Skeletal muscle satellite cell (primary cell): ENCODE measurements at regions not wholly inside any gene's neighbourhood (a gene's known extent, or its start where the extent isn't known, plus 50 kb on each side); places are given as distances from the start of the nearest gene placed in this dataset.

Experiments used
- H3K27me3 ChIP-seq: 2 replicates; pipeline ENCODE4 v1.7.0; 2013; ENCODE audit warnings: low read length; ENCODE audit not compliant: control insufficient read depth, insufficient read depth
- H3K36me3 ChIP-seq: 2 replicates; pipeline ENCODE4 v1.7.0; 2013; ENCODE audit warnings: mild to moderate bottlenecking, control low read depth, low read length; ENCODE audit not compliant: insufficient read depth
- H3K4me1 ChIP-seq: 2 replicates; pipeline ENCODE4 v1.7.0; 2013; ENCODE audit warnings: low read length; ENCODE audit not compliant: control insufficient read depth, insufficient read depth
- H3K4me2 ChIP-seq: 2 replicates; pipeline ENCODE4 v1.7.0; 2013; ENCODE audit warnings: mild to moderate bottlenecking, low read length
- H3K4me3 ChIP-seq: 2 replicates; pipeline ENCODE4 v1.7.0; 2013; ENCODE audit warnings: low read length
- H3K9ac ChIP-seq: 2 replicates; pipeline ENCODE4 v1.7.0; 2013; ENCODE audit warnings: mild to moderate bottlenecking, low read depth, low read length, moderate library complexity
- H3K9me3 ChIP-seq: replicated peaks from 2 replicates; pipeline ENCODE4 v1.7.0; 2013; ENCODE audit warnings: mild to moderate bottlenecking, control low read depth, low read length

GRCh38 chr2:41662461-41662860, 385.4 kb upstream of the PKDCC start:
- no peak overlapping the region for H3K4me3 ChIP-seq
- no peak overlapping the region for H3K9ac ChIP-seq
- no peaks in the 10 kb centered on the region for H3K9me3 ChIP-seq
- no peaks in the 10 kb centered on the region for H3K36me3 ChIP-seq
- H3K4me1 ChIP-seq: no peaks in the 10 kb centered on the region
- no peaks in the 10 kb centered on the region for H3K27me3 ChIP-seq
- no peak overlapping the region for H3K4me2 ChIP-seq

GRCh38 chr2:41663056-41663455, 384.8 kb upstream of the PKDCC start:
- Histone ChIP-seq H3K4me3 (no peak overlapping the region), H3K9me3 (no peaks in the 10 kb centered on the region), H3K4me1 (no peaks in the 10 kb centered on the region), H3K27me3 (no peaks in the 10 kb centered on the region), H3K9ac (no peak overlapping the region), H3K36me3 (no peaks in the 10 kb centered on the region), H3K4me2 (no peak overlapping the region)

GRCh38 chr2:41668529-41668928, 379.3 kb upstream of the PKDCC start:
- Histone ChIP-seq H3K27me3 (no peaks in the 10 kb centered on the region), H3K4me1 (no peaks in the 10 kb centered on the region), H3K9ac (no peak overlapping the region), H3K36me3 (no peaks in the 10 kb centered on the region), H3K4me2 (no peak overlapping the region), H3K4me3 (no peak overlapping the region), H3K9me3 (no peaks in the 10 kb centered on the region)

GRCh38 chr2:41678639-41679038, 369.2 kb upstream of the PKDCC start:
- H3K9me3 ChIP-seq: no peaks in the 10 kb centered on the region
- no peak overlapping the region for H3K4me3 ChIP-seq
- H3K4me1 ChIP-seq: no peaks in the 10 kb centered on the region
- no peaks in the 10 kb centered on the region for H3K36me3 ChIP-seq
- H3K4me2 ChIP-seq: no peak overlapping the region
- no peaks in the 10 kb centered on the region for H3K27me3 ChIP-seq
- H3K9ac ChIP-seq: no peak overlapping the region

GRCh38 chr2:41686156-41686555, 361.7 kb upstream of the PKDCC start:
- no peak overlapping the region for H3K4me3 ChIP-seq
- no peaks in the 10 kb centered on the region for H3K27me3 ChIP-seq
- H3K36me3 ChIP-seq: no peaks in the 10 kb centered on the region
- no peaks in the 10 kb centered on the region for H3K9me3 ChIP-seq
- no peaks in the 10 kb centered on the region for H3K4me1 ChIP-seq
- H3K4me2 ChIP-seq: no peak overlapping the region
- H3K9ac ChIP-seq: no peak overlapping the region

- H3K27me3 ChIP-seq: no peaks in the 10 kb centered on the region
- no peaks in the 10 kb centered on the region for H3K4me1 ChIP-seq
- no peak overlapping the region for H3K4me2 ChIP-seq
- H3K9ac ChIP-seq: no peak overlapping the region
- no peak overlapping the region for H3K4me3 ChIP-seq
- H3K9me3 ChIP-seq: no peaks in the 10 kb centered on the region
- H3K36me3 ChIP-seq: no peaks in the 10 kb centered on the region
Observed at GRCh38 chr2:41691561-41691960, 356.3 kb upstream of the PKDCC start.

- H3K36me3 ChIP-seq: no peaks in the 10 kb centered on the region
- H3K4me2 ChIP-seq: no peak overlapping the region
- no peaks in the 10 kb centered on the region for H3K27me3 ChIP-seq
- H3K9me3 ChIP-seq: no peaks in the 10 kb centered on the region
- H3K4me3 ChIP-seq: no peak overlapping the region
- no peaks in the 10 kb centered on the region for H3K4me1 ChIP-seq
- H3K9ac ChIP-seq: no peak overlapping the region
Observed at GRCh38 chr2:41694536-41695049, 353.2 kb upstream of the PKDCC start.

GRCh38 chr2:41695198-41696113, 352.4 kb upstream of the PKDCC start:
- Histone ChIP-seq H3K9me3 (no peaks in the 10 kb centered on the region), H3K4me1 (no peaks in the 10 kb centered on the region), H3K27me3 (no peaks in the 10 kb centered on the region), H3K4me2 (no peak overlapping the region), H3K36me3 (no peaks in the 10 kb centered on the region), H3K9ac (no peak overlapping the region), H3K4me3 (no peak overlapping the region)

- Histone ChIP-seq H3K27me3 (no peaks in the 10 kb centered on the region), H3K4me3 (no peak overlapping the region), H3K36me3 (no peaks in the 10 kb centered on the region), H3K9me3 (no peaks in the 10 kb centered on the region), H3K9ac (no peak overlapping the region), H3K4me1 (no peaks in the 10 kb centered on the region), H3K4me2 (no peak overlapping the region)
Observed at GRCh38 chr2:41697389-41697788, 350.4 kb upstream of the PKDCC start.

GRCh38 chr2:41698678-41699422, 349.0 kb upstream of the PKDCC start:
- Histone ChIP-seq H3K9me3 (no peaks in the 10 kb centered on the region), H3K27me3 (no peaks in the 10 kb centered on the region), H3K36me3 (no peaks in the 10 kb centered on the region), H3K4me3 (no peak overlapping the region), H3K9ac (no peak overlapping the region), H3K4me1 (no peaks in the 10 kb centered on the region), H3K4me2 (peak overlapping the region; percentile 68)

- H3K27me3 ChIP-seq: no peaks in the 10 kb centered on the region
- H3K4me1 ChIP-seq: no peaks in the 10 kb centered on the region
- H3K4me3 ChIP-seq: no peak overlapping the region
- no peak overlapping the region for H3K9ac ChIP-seq
- no peaks in the 10 kb centered on the region for H3K9me3 ChIP-seq
- no peaks in the 10 kb centered on the region for H3K36me3 ChIP-seq
- H3K4me2 ChIP-seq: no peak overlapping the region
Observed at GRCh38 chr2:41701231-41701630, 346.6 kb upstream of the PKDCC start.
